D341Med (cell line): ENCODE measurements at regions not wholly inside any gene's neighbourhood (a gene's known extent, or its start where the extent isn't known, plus 50 kb on each side); places are given as distances from the start of the nearest gene placed in this dataset.

ENCODE experiments used
- DNase-seq: peaks from one replicate; pipeline ENCODE4 v3.0.0; 2012; ENCODE audit warnings: low spot score

DNA sequence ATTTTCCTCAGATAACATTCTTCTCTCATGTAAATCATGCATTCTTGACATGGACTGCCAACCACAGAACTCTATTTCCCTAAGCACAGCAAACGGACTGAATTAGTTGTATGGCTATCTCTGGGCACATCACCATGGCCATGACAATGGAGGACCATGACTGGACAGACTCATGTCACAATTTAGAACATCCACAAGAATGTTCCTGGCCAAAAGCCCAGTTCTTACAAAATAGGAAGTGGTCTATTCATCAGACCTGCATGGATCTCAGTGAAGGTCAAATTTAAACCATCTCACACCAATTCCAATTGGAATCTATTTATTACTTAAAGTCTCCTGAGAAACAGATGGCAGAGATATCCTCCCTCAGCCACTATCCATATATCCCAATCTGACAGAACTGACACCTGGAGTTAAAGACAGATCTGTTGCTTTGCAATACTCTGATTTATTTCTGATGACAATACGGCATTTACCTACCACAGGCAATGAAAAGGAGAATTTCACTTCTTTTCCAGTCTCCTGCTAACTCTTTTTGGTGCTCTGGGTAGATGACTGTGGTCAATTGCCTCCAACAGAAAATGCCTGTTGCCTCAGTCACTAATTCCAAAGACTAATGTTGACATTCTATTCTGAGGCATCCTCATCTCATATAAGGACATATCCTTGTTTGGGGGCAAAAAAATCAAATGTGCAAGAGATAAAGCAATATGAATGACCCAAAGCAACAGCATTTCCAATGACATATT is 254.8 kb downstream of the HTR7 start:
- no peak for DNase-seq

DNA sequence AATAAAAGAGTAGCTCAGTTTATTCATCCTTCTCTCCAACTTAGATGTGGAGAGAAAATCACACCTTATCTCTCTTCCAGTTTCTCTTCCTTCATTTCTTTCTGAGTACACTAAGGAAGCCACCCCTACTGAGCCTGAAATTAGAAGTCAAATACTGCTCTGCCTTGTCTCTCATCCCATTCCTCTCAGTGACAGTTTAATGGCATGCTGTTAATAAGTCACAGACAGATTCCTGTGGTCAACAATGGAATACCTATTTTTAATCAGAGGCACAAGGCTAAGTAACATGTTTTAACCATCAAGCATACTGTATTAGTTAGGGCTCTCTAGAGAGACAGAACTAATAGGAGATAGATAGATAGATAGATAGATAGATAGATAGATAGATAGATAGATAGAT is 253.2 kb downstream of the HTR7 start:
- no peak for DNase-seq

DNA sequence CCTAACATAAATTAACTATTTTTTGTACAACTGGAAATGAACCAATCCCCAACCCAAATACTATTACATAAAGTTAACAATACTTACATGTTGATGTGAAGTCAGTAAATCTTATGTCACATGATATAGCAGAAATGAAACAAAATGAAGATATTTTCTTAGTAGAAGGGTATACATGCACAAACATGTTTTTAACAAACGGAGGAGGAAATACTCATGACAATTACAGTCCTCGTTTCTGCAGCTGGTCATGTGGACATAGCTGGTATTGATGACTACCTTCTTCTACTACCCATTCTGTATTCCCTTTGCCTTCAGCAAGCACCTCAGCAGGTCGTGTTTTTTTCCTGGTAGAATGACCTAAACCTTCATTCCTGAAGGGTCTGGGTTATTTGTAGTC is 252.3 kb downstream of the HTR7 start:
- no peak for DNase-seq

DNA sequence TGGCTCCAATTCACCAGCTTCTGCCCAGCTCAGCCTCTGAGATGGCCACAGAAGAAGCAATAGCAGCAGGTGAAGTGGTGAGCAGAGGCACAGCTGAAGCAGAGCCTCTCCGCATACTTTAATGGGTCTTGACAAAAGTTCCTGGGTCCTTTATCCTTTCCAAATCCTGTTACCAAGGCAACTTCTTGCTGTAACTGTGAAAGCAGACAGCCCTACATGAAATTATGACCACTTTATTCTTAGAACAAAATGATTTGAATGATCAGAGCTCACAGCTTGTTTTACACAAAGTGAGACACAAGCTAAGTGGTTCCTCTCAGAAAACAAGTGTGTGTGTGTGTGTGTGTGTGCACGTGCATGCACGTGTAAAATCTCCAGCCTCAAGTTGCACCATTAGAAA is 245.6 kb downstream of the HTR7 start:
- DNase-seq, result no peak

DNA sequence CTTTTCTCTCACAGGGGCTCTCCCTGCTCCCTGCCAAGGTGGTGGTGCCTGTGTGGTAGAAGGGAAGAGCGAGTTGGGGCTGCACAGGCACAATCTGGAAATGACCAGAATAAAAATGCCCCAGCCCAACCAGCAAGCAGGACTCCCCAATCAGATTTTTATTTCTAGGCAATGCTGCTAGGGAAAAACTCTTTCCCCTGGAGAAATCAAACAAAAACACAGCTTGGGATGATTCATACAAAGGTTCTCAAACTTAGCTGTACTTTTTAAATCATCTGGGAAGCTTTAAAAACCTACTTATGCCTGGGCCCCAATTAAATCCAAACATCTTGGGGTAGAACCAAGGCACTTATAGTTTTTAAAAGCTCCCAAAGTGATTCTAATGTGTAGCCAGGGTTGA is 243.2 kb downstream of the HTR7 start:
- no peak for DNase-seq

DNA sequence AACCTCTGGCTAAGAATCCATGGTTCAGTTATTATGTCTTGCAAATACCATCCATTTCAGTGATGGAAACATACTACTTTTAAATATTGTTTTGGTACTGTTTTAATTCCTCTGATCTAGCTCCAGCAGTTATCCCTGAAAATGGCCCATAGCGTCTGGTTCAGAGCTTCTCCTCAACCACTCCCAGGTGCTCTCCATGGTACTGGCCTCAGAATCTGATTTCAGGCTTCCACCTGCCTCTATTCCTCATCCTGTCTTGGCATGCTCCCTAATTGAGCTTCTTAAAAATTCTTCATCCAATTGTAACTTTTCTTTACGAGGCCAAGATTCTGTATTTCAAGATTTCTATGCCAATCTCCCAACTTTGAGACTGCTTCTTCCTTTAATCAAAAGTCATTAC is 236.3 kb downstream of the HTR7 start:
- no peak for DNase-seq

DNA sequence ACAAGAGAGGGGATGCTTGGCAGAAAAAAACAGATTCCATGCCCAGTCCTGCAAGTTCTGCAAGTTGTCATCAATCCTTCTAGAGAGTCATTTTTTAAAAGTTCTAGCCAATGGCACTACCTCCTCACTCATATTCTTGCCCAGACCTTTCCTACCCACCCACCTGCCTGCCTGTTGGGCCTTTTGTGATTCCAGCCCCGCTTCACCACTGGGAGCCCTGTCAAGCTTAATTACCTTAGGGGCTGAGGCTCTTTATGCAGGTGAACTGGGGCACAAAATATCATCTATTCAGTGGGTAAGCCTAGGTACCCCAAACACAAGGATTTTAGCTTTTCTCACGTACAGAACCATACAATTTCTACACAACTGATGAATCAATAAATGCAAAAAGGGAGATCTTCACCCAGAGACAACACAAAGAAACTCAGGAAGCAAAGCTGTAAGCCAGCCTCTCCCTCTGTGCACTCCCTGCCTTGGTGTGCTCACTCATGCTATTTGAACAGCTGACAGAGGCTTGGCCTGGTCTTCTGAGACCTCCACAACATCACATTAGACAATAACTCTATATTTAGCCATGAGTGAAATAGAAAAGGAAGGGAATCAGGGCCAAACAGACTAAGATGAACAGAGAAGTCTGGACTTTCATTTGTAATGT is 222.6 kb downstream of the HTR7 start:
- DNase-seq, result no peak

DNA sequence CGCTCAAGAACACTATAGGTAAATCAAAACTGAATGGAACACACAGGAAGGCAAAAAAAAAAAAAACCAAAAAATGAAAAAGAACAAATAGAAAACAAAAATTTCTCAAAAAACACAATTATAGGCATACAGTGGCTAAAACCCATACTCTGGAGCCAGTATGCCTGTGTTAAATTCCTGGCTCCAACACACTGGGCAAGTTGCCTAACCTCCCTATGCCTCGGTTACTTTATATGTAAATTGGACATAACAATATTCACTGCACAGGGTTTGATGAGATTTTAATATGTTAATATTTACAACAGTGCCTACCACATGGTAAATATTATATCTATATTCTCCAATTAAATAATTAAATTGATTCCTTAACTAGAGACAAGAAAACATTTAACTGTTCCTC is 217.1 kb downstream of the HTR7 start:
- DNase-seq, result no peak

DNA sequence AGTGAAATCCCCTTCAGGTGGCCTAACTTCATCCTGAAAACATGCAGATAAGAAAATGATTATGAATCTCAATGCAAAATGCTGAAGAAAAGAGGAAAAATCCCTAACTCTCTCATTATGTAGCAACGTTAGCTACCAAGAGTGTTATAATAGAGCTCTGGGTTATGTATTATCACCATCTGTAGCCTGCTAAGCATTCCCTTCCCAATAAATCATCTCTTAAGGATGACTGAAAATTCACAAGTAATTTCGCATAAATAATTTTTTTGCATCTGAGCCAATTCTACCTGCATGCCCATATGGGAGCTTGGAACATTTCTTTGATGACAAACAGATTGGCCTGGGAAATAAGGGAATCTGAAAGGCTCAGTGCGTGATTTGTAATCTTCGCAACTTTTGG is 216.1 kb downstream of the HTR7 start:
- no peak for DNase-seq

DNA sequence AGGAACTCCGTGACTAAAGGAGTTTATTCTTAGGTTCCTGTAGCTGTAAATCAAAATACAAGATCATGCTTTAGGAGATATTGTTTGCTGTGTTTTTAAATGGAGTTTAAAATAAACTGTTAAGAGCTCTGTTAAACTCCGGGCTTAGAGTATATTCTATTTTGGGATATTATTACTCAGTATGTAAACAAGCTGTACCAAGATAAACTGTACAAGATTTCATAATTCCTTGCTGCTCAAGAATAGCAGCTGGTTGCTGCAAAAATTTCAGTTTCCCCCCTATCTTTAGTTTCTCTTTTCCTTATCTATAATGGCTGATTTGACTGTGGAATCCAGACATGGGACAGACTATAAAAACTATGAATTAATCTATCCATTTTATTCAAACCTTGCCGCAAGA is 215.7 kb downstream of the HTR7 start:
- no peak for DNase-seq

DNA sequence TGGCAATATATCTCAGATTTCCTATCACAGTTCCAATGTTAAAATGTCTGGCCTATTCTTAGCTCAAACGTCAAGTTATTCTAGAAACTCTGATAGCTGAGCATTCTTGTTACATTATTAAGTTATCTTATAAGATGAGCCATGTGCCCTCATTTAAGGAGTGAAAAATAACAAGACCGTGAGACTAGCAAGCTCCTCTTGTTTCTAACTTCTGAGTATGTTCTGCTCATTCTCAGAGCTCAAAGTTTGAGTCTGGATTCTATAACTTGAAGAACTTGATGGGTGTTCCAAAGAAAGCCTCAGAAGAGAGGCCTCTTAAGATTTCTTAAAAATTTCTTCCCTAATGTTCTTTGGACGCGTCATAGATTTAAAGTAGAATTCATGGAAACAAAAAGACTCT is 215.2 kb downstream of the HTR7 start:
- DNase-seq, result no peak

DNA sequence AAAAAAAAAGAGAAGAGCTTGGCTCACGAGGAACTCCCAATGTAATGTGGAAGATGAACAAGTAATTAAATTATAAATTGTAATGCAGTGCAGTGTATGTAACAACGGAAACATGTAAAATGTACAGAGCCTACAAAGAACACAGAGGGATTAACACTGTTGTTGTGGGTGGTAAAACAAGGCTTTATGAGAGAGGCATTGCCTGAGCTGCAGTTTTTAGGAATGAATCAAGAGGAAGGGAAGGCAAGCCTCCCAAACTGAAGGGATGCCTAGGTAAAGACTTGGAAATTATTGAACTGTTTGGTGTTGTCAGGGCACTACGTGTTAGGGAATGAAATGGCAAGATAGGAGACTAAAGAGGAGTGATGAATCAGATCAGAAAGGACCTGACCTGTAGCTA is 213.7 kb downstream of the HTR7 start:
- DNase-seq, result no peak

DNA sequence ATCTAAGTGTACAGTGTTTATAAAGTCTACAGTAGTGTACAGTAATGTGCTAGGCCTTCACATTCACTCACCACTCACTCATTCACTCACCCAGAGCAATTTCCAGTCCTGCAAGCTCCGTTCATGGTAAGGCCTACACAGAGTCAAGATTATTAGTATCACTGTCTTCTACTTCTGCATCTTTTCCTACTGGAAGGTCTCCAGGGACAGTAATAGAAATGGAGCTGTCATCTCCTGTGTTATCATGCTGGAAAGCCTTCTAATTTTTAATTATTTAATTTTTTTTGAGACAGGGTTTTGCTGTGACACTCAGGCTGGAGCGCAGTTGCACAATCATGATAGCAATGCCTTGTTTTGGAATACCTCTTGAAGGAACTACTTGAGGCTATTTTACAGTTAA is 207.0 kb downstream of the HTR7 start:
- no peak for DNase-seq

DNA sequence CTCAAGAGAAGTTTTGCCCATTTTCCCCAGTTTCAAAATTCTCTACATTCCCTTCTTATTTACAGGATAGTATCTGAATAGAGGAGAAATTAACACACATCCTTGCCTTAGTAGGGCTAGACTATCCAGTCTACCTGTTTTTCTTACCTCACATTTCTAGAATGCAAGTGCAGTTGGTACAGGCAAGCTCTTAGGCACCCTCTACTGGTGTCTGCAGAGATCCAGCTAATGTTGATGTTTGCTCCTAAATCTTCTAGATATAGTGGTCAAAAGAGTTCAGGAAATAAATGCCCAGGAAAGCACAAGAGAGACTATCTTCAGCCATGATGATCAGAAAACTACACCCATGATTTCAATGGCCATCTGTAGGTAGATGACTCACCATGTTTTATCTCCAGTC is 205.3 kb downstream of the HTR7 start:
- DNase-seq, result peak; percentile 21

DNA sequence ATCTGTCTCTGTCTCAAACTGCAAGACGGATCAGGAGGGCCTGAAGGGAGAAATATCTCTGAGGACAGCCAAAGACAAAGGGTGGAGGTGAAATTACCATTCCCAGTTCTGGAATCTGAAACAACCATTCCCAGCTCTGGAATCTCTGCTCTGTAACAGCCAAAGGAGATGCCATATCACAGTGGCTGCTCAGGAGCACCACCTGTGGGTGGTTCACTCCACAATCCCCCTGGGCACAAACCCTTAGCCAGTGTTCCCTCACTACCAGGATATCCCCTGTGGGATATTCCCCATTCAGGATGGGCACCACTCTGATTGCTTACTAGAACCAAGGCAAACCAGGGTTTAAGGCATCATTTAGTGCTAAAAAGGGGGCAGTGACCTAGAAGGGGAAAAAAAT is 199.0 kb downstream of the HTR7 start:
- DNase-seq, result no peak

DNA sequence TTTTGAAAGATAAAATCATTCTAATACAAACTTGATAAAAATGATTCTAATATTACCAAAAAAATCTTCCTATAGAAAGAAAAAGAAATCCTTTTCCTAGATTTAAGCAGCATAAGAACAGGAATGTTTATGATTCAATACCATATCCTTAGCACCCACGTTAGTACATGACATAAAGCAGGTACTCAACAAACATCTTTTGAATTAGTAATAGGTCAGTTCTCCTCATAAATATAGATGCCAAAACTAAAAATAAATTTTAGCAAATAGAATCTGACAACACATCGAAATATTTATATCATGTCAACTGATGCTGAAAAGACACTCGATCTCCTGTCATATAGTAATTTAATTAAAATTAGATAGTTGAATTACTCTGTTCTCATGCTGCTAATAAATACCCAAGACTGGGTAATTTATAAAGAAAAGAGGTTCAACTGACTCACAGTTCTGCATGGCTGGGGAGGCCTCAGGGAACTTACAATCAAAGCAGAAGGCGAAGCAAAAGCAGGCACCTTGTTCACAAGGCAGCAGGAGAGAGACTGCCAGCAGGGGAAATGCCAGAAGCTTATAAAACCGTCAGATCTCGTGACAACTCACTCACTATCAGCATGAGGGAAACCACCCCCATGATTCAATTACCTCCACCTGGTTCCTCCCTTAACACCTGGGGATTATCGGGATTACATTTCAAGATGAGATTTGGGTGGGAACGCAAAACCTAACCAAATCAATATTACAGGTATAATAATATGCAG is 191.8 kb downstream of the HTR7 start:
- DNase-seq, result no peak

DNA sequence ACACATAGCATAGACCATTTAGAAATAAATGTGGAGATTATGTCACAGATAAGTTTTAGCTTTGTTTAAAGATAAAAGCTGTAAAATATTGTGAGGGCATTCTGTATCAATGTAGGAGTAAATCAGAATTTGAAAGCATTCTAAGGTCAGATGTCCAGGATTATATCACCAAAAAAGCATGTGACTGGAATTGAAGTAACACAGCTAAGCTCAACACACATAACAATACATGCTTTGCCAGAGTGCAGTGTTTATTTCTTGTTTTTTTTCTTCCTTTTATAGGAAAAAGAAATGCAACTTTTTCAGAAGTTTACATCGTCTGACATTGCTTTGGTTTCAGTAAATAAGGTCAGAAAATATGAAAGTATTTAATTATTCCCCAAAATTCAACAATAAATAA is 183.4 kb downstream of the HTR7 start:
- DNase-seq, result no peak

DNA sequence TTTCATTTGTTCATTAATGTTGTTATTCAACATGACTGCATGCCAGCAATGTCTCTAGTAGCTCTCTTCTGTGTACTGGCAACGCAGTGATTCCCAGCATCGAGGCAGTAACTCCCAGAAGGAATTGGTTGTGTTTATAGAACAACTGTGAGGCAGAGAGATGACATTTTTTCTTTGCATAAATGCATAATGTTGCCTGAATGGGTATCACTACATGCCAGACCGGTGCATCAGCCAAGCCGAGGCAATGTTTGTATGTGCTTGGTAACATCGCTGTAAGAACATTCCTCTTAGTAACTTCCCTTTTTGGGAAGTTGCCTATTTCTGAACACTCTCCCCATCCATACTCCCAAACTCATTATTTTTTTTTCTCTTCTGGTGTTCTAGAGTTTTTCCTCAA is 182.9 kb downstream of the HTR7 start:
- DNase-seq, result no peak

DNA sequence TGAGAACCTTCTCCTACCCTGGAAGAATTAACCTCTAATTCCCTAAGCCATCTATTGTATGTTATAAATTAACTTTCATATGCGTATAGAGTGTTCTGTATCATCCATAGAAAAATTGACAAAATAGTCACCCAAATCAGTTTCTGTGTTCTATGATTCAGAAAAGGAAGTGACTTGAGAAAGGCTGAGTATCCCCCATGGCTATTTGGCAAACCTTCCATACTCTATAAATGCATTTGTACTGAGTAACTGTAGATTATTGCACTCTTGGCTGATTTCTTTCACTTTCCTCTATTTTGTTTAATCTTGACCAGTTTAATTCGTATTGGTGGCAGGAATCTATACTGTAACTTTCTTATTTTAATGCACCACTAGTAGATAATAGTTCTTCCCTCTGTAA is 182.2 kb downstream of the HTR7 start:
- no peak for DNase-seq
